GM12872 (cell line): ENCODE measurements at regions not wholly inside any gene's neighbourhood (a gene's known extent, or its start where the extent isn't known, plus 50 kb on each side); places are given as distances from the start of the nearest gene placed in this dataset.

Experiments
- CTCF ChIP-seq: IDR thresholded peaks from 3 replicates; pipeline ENCODE4 v1.5.1; 2011; ENCODE audit warnings: low read depth, mild to moderate bottlenecking, low read length, moderate library complexity; ENCODE audit not compliant: insufficient read depth

- TF ChIP-seq CTCF = no peak
Observed at GRCh38 chr2:173537694-173538093, 183.0 kb downstream of the CDCA7 start.

DNA sequence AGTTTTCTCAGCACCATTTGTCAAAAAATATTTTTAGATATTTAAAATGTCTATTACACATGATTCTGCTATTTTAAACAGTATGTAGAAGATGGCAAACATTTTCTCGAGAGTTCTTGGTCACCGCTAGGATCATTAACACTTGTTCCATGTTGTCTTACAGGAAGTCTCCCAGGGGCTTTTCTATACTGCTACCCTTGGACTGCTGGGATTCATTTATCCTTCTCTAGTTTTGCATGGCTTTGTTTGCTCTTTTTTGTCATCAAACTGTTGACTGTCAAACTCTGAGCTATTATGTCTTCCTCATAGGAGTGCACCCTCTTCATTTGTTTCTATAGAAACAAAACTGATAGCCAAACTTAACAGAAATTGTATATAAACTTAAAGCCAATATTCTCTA is 184.9 kb downstream of the CDCA7 start:
- no peak for TF ChIP-seq CTCF

DNA sequence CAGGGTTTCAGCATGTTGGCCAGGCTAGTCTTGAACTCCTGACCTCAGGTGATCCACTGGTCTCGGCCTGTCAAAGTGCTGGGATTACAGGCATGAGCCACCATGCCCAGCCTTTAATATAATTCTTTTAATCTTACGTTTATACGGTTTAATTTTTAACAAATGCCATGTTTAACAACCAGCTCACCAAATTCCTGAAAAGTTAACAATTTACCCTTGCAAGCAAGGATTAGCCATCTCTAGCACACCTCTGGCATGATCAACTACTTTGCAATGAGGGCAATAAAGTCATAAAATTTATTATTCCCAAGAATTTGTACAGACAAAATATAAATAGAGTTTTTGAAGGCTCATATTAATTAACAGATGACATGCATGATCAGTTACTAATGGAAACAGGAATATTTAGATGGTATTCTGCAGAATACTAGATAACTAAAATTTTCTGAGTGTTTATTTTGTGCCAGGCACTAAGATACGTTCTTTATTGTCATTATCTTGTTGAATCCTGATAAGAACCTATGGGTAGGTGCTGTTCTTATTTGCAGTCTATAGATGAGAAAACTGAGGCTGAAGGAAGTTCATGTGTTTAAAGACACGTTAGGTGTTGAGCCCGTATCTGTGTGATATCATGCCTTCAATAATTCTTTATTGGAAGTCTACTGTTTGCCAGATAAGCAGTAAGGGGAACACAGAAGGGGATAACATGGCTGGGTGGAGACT is 190.1 kb downstream of the CDCA7 start:
- TF ChIP-seq CTCF = no peak

GRCh38 chr2:173545364-173545763 is 190.7 kb downstream of the CDCA7 start:
- TF ChIP-seq CTCF = no peak

DNA sequence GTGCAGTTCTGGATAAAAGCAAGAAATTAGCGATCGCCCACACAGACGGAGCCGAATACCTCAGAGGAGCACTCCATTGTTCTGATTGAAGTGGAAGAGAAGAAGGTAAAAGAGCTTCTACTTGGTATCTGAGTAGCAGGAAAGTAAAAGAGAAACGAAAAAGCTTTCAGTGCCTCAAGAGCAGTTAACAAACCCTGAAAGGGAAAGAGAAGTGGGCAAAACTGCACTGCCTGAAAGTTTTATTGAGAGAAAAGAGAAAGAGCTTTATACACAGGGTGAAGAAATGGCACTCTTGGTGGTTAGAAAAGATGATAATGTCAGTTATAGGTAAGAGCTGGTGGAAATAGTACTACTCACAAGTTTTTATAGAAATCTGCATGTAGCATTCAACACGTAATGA is 192.8 kb downstream of the CDCA7 start:
- no peak for TF ChIP-seq CTCF

DNA sequence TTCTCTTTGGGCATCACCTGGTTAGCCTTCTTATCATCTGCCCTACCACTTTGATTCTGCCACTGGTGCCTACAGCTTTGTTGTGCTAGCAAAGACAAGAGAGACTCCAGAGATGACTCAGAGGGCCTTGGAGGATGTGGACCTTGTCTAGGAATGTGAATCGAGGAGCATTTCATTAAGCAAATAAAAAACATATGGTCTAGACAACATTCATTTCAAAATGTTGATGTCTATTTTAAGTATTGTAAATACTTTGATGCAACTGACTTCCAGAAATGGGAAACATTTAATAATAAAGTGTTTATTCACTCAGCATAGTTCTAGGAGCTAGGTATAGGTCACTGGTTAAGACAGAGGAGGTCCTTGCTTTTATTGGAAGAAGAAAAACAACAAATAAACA is 195.5 kb downstream of the CDCA7 start:
- TF ChIP-seq CTCF = no peak

GRCh38 chr2:173552531-173552930 is 197.9 kb downstream of the CDCA7 start:
- no peak for TF ChIP-seq CTCF
